C4-2B (cell line): ENCODE measurements at regions not wholly inside any gene's neighbourhood (a gene's known extent, or its start where the extent isn't known, plus 50 kb on each side); places are given as distances from the start of the nearest gene placed in this dataset.

Experiments used
- H3K27ac ChIP-seq: fragments of 450-650 bp; 2 replicates; pipeline ENCODE4 v1.5.1; 2017
- CTCF ChIP-seq: fragments of 450-650 bp; conservative IDR thresholded peaks from 2 replicates; pipeline ENCODE4 v1.5.1; 2017; ENCODE audit warnings: mild to moderate bottlenecking
- ZFX ChIP-seq: fragments of 450-650 bp; IDR thresholded peaks from 2 replicates; pipeline ENCODE4 v1.6.1; 2017

- no peak for TF ChIP-seq CTCF
- no peak for TF ChIP-seq ZFX
- no peak overlapping the region for H3K27ac ChIP-seq
Observed at GRCh38 chr4:126130215-126130614, 815.5 kb downstream of the FAT4 start.

GRCh38 chr4:126136922-126137781, 822.4 kb downstream of the FAT4 start:
- no peak for TF ChIP-seq CTCF
- TF ChIP-seq ZFX: no peak
- no peak overlapping the region for H3K27ac ChIP-seq

GRCh38 chr4:126137782-126138170, 823.0 kb downstream of the FAT4 start:
- H3K27ac ChIP-seq: no peak overlapping the region
- TF ChIP-seq CTCF (no peak), ZFX (no peak)

GRCh38 chr4:126144543-126145237, 829.9 kb downstream of the FAT4 start:
- no peak overlapping the region for H3K27ac ChIP-seq
- no peak for TF ChIP-seq CTCF
- no peak for TF ChIP-seq ZFX

- H3K27ac ChIP-seq: no peak overlapping the region
- no peak for TF ChIP-seq ZFX
- no peak for TF ChIP-seq CTCF
Observed at GRCh38 chr4:126168484-126168883, 853.7 kb downstream of the FAT4 start.

- TF ChIP-seq CTCF: no peak
- TF ChIP-seq ZFX: no peak
- no peak overlapping the region for H3K27ac ChIP-seq
Observed at GRCh38 chr4:126172126-126172525, 857.4 kb downstream of the FAT4 start.

GRCh38 chr4:126174627-126175026, 859.9 kb downstream of the FAT4 start:
- TF ChIP-seq ZFX: no peak
- TF ChIP-seq CTCF: no peak
- no peak overlapping the region for H3K27ac ChIP-seq
